ENCODE measurements at regions not wholly inside any gene's neighbourhood (a gene's known extent, or its start where the extent isn't known, plus 50 kb on each side); places are given as distances from the start of the nearest gene placed in this dataset.

- TF ChIP-seq CTCF (IDR thresholded peaks at IDR 0.05) (no peak), EZH2 (IDR thresholded peaks at IDR 0.05; ENCODE audit: borderline replicate concordance, insufficient read depth, low read depth, low read length, poor library complexity, severe bottlenecking) (no peak)
Measured at GRCh38 chr6:71480577-71480976, 192.0 kb downstream of the OGFRL1 start.
